ENCODE measurements at regions not wholly inside any gene's neighbourhood (a gene's known extent, or its start where the extent isn't known, plus 50 kb on each side); places are given as distances from the start of the nearest gene placed in this dataset.

- H3K4me3 ChIP-seq (ENCODE audit: low read depth, poor library complexity, severe bottlenecking), result no peak overlapping the region
- TF ChIP-seq CTCF (IDR thresholded peaks at IDR 0.05), result no peak
- TF ChIP-seq POLR2A (IDR thresholded peaks at IDR 0.05), result no peak
- WGBS, 2 donors, result 72 to 74% methylated on average over 5 of the region's 5 CpGs
- no peak for DNase-seq (ENCODE audit: low spot score in 2 of 2)
- intact Hi-C loops (cut with DNase I; ENCODE audit: low total_unique reads), result no loop called here
Observed at GRCh38 chr1:76759171-76759860, 108.0 kb upstream of the ST6GALNAC5 start.

- no peak for DNase-seq (ENCODE audit: low spot score in 2 of 2)
- no peak overlapping the region for H3K4me3 ChIP-seq (ENCODE audit: low read depth, poor library complexity, severe bottlenecking)
- WGBS, 2 donors, result 60 to 63% methylated on average over 4 of the region's 4 CpGs
- TF ChIP-seq CTCF (IDR thresholded peaks at IDR 0.05) (no peak), POLR2A (IDR thresholded peaks at IDR 0.05) (no peak)
- intact Hi-C loops (cut with DNase I; ENCODE audit: low total_unique reads), result no loop called here
Observed at GRCh38 chr1:76759950-76760349, 107.3 kb upstream of the ST6GALNAC5 start.

- 71 to 78% methylated on average over 3 of the region's 3 CpGs for WGBS, 2 donors
- no peak overlapping the region for H3K4me3 ChIP-seq (ENCODE audit: low read depth, poor library complexity, severe bottlenecking)
- no peak for TF ChIP-seq POLR2A (IDR thresholded peaks at IDR 0.05)
- intact Hi-C loops (cut with DNase I; ENCODE audit: low total_unique reads), result no loop called here
- no peak for DNase-seq (ENCODE audit: low spot score in 2 of 2)
Observed at GRCh38 chr1:76763738-76764137, 103.5 kb upstream of the ST6GALNAC5 start.

GRCh38 chr1:76764638-76765454, 102.4 kb upstream of the ST6GALNAC5 start:
- DNase-seq (ENCODE audit: low spot score in 2 of 2), result no peak
- WGBS, 2 donors, result 68 to 75% methylated on average over 26 of the region's 26 CpGs
- no peak overlapping the region for H3K4me3 ChIP-seq (ENCODE audit: low read depth, poor library complexity, severe bottlenecking)
- TF ChIP-seq POLR2A (IDR thresholded peaks at IDR 0.05) (no peak), CTCF (IDR thresholded peaks at IDR 0.05) (no peak)
- intact Hi-C loops (cut with DNase I; ENCODE audit: low total_unique reads), result no loop called here

- no peak for DNase-seq (ENCODE audit: low spot score in 2 of 2)
- 57 to 79% methylated on average over 1 of the region's 1 CpG for WGBS, 2 donors
- intact Hi-C loops (cut with DNase I; ENCODE audit: low total_unique reads), result no loop called here
- H3K4me3 ChIP-seq (ENCODE audit: low read depth, poor library complexity, severe bottlenecking), result no peak overlapping the region
- TF ChIP-seq CTCF (IDR thresholded peaks at IDR 0.05) (no peak), POLR2A (IDR thresholded peaks at IDR 0.05) (no peak)
Observed at GRCh38 chr1:76766381-76766780, 100.9 kb upstream of the ST6GALNAC5 start.

GRCh38 chr1:76769911-76770310, 97.4 kb upstream of the ST6GALNAC5 start:
- H3K4me3 ChIP-seq (ENCODE audit: low read depth, poor library complexity, severe bottlenecking), result no peak overlapping the region
- intact Hi-C loops (cut with DNase I; ENCODE audit: low total_unique reads), result no loop called here
- no peak for DNase-seq (ENCODE audit: low spot score in 2 of 2)
- no peak for TF ChIP-seq CTCF (IDR thresholded peaks at IDR 0.05)
- no peak for TF ChIP-seq POLR2A (IDR thresholded peaks at IDR 0.05)
- WGBS, 2 donors, result 97 to 100% methylated on average over 2 of the region's 2 CpGs
